ENCODE measurements at regions not wholly inside any gene's neighbourhood (a gene's known extent, or its start where the extent isn't known, plus 50 kb on each side); places are given as distances from the start of the nearest gene placed in this dataset.

GRCh38 chr9:16238623-16239138 lies 631.8 kb downstream of the BNC2 start:
- no peak overlapping the region for H3K27ac ChIP-seq (ENCODE audit: low read depth, low read length, severe bottlenecking)
- no peaks in the 10 kb centered on the region for H3K36me3 ChIP-seq (ENCODE audit: control insufficient read depth, insufficient read depth, low read length)
- WGBS, 2 experiments (ENCODE audit: insufficient coverage in 2 of 2): 90 to 100% methylated on average over 1 to 2 of the region's 5 CpGs
- H3K4me1 ChIP-seq (ENCODE audit: control insufficient read depth, insufficient read depth, low read length, poor library complexity, severe bottlenecking): no peaks in the 10 kb centered on the region
- no peak overlapping the region for H3K4me3 ChIP-seq (ENCODE audit: extremely low read depth, insufficient read depth, low read length, poor library complexity, severe bottlenecking)
- no peaks in the 10 kb centered on the region for H3K9me3 ChIP-seq (ENCODE audit: control insufficient read depth, low read length)

GRCh38 chr9:16241231-16241630 lies 629.2 kb downstream of the BNC2 start:
- 78% methylated on average over 2 of the region's 3 CpGs; no CpG with 5 or more reads in 1 of the 2 experiments for WGBS, 2 experiments (ENCODE audit: insufficient coverage in 2 of 2)
- Histone ChIP-seq H3K9me3 (ENCODE audit: control insufficient read depth, low read length) (no peaks in the 10 kb centered on the region), H3K4me1 (ENCODE audit: control insufficient read depth, insufficient read depth, low read length, poor library complexity, severe bottlenecking) (no peaks in the 10 kb centered on the region)

GRCh38 chr9:16243798-16244197 lies 626.7 kb downstream of the BNC2 start:
- H3K4me3 ChIP-seq (ENCODE audit: extremely low read depth, insufficient read depth, low read length, poor library complexity, severe bottlenecking): no peak overlapping the region
- WGBS, 2 experiments (ENCODE audit: insufficient coverage in 2 of 2): 49 to 55% methylated on average over 4 to 5 of the region's 5 CpGs
- no peaks in the 10 kb centered on the region for H3K36me3 ChIP-seq (ENCODE audit: control insufficient read depth, insufficient read depth, low read length)
- no peaks in the 10 kb centered on the region for H3K4me1 ChIP-seq (ENCODE audit: control insufficient read depth, insufficient read depth, low read length, poor library complexity, severe bottlenecking)
- no peak overlapping the region for H3K27ac ChIP-seq (ENCODE audit: low read depth, low read length, severe bottlenecking)
- H3K9me3 ChIP-seq (ENCODE audit: control insufficient read depth, low read length): no peaks in the 10 kb centered on the region

More at GRCh38 chr9:16241231-16241630, 629.2 kb downstream of the BNC2 start:
- Histone ChIP-seq H3K36me3 (ENCODE audit: control insufficient read depth, insufficient read depth, low read length) (no peaks in the 10 kb centered on the region), H3K27ac (ENCODE audit: low read depth, low read length, severe bottlenecking) (no peak overlapping the region), H3K4me3 (ENCODE audit: extremely low read depth, insufficient read depth, low read length, poor library complexity, severe bottlenecking) (no peak overlapping the region)

GRCh38 chr9:16245756-16246440 lies 624.6 kb downstream of the BNC2 start:
- 67 to 88% methylated on average over 1 of the region's 1 CpG for WGBS, 2 experiments (ENCODE audit: insufficient coverage in 2 of 2)

GRCh38 chr9:16246785-16247184 lies 623.7 kb downstream of the BNC2 start:
- Histone ChIP-seq H3K27ac (ENCODE audit: low read depth, low read length, severe bottlenecking) (no peak overlapping the region), H3K4me3 (ENCODE audit: extremely low read depth, insufficient read depth, low read length, poor library complexity, severe bottlenecking) (no peak overlapping the region), H3K4me1 (ENCODE audit: control insufficient read depth, insufficient read depth, low read length, poor library complexity, severe bottlenecking) (no peaks in the 10 kb centered on the region), H3K9me3 (ENCODE audit: control insufficient read depth, low read length) (no peaks in the 10 kb centered on the region), H3K36me3 (ENCODE audit: control insufficient read depth, insufficient read depth, low read length) (no peaks in the 10 kb centered on the region)
- 84 to 92% methylated on average over 5 of the region's 6 CpGs for WGBS, 2 experiments (ENCODE audit: insufficient coverage in 2 of 2)

More at GRCh38 chr9:16245756-16246440, 624.6 kb downstream of the BNC2 start:
- Histone ChIP-seq H3K4me3 (ENCODE audit: extremely low read depth, insufficient read depth, low read length, poor library complexity, severe bottlenecking) (no peak overlapping the region), H3K9me3 (ENCODE audit: control insufficient read depth, low read length) (no peaks in the 10 kb centered on the region), H3K27ac (ENCODE audit: low read depth, low read length, severe bottlenecking) (no peak overlapping the region), H3K36me3 (ENCODE audit: control insufficient read depth, insufficient read depth, low read length) (no peaks in the 10 kb centered on the region), H3K4me1 (ENCODE audit: control insufficient read depth, insufficient read depth, low read length, poor library complexity, severe bottlenecking) (no peaks in the 10 kb centered on the region)

- 94 to 100% methylated on average over 1 to 5 of the region's 5 CpGs for WGBS, 2 experiments (ENCODE audit: insufficient coverage in 2 of 2)
- H3K9me3 ChIP-seq (ENCODE audit: control insufficient read depth, low read length): no peaks in the 10 kb centered on the region
- no peaks in the 10 kb centered on the region for H3K4me1 ChIP-seq (ENCODE audit: control insufficient read depth, insufficient read depth, low read length, poor library complexity, severe bottlenecking)
- H3K36me3 ChIP-seq (ENCODE audit: control insufficient read depth, insufficient read depth, low read length): no peaks in the 10 kb centered on the region
- no peak overlapping the region for H3K4me3 ChIP-seq (ENCODE audit: extremely low read depth, insufficient read depth, low read length, poor library complexity, severe bottlenecking)
- H3K27ac ChIP-seq (ENCODE audit: low read depth, low read length, severe bottlenecking): no peak overlapping the region
These were observed 623.1 kb downstream of the BNC2 start for GRCh38 chr9:16247188-16247875.

GRCh38 chr9:16248822-16249221 lies 621.6 kb downstream of the BNC2 start:
- WGBS, 2 experiments (ENCODE audit: insufficient coverage in 2 of 2): 92 to 100% methylated on average over 5 of the region's 6 CpGs
- Histone ChIP-seq H3K4me1 (ENCODE audit: control insufficient read depth, insufficient read depth, low read length, poor library complexity, severe bottlenecking) (no peaks in the 10 kb centered on the region), H3K9me3 (ENCODE audit: control insufficient read depth, low read length) (no peaks in the 10 kb centered on the region), H3K36me3 (ENCODE audit: control insufficient read depth, insufficient read depth, low read length) (no peaks in the 10 kb centered on the region), H3K27ac (ENCODE audit: low read depth, low read length, severe bottlenecking) (no peak overlapping the region), H3K4me3 (ENCODE audit: extremely low read depth, insufficient read depth, low read length, poor library complexity, severe bottlenecking) (no peak overlapping the region)

GRCh38 chr9:16252616-16253015 lies 617.9 kb downstream of the BNC2 start:
- WGBS, 2 experiments (ENCODE audit: insufficient coverage in 2 of 2): 31 to 52% methylated on average over 3 of the region's 5 CpGs
- Histone ChIP-seq H3K36me3 (ENCODE audit: control insufficient read depth, insufficient read depth, low read length) (no peaks in the 10 kb centered on the region), H3K27ac (ENCODE audit: low read depth, low read length, severe bottlenecking) (peak overlapping the region; percentile 20), H3K4me1 (ENCODE audit: control insufficient read depth, insufficient read depth, low read length, poor library complexity, severe bottlenecking) (no peaks in the 10 kb centered on the region), H3K9me3 (ENCODE audit: control insufficient read depth, low read length) (no peaks in the 10 kb centered on the region), H3K4me3 (ENCODE audit: extremely low read depth, insufficient read depth, low read length, poor library complexity, severe bottlenecking) (no peak overlapping the region)

- no peaks in the 10 kb centered on the region for H3K9me3 ChIP-seq (ENCODE audit: control insufficient read depth, low read length)
- 85 to 90% methylated on average over 2 to 4 of the region's 4 CpGs for WGBS, 2 experiments (ENCODE audit: insufficient coverage in 2 of 2)
- H3K36me3 ChIP-seq (ENCODE audit: control insufficient read depth, insufficient read depth, low read length): no peaks in the 10 kb centered on the region
- no peak overlapping the region for H3K4me3 ChIP-seq (ENCODE audit: extremely low read depth, insufficient read depth, low read length, poor library complexity, severe bottlenecking)
- no peak overlapping the region for H3K27ac ChIP-seq (ENCODE audit: low read depth, low read length, severe bottlenecking)
- H3K4me1 ChIP-seq (ENCODE audit: control insufficient read depth, insufficient read depth, low read length, poor library complexity, severe bottlenecking): no peaks in the 10 kb centered on the region
These were observed 615.8 kb downstream of the BNC2 start for GRCh38 chr9:16254674-16255073.

- 68 to 83% methylated on average over 4 of the region's 4 CpGs for WGBS, 2 experiments (ENCODE audit: insufficient coverage in 2 of 2)
- Histone ChIP-seq H3K4me1 (ENCODE audit: control insufficient read depth, insufficient read depth, low read length, poor library complexity, severe bottlenecking) (no peaks in the 10 kb centered on the region), H3K4me3 (ENCODE audit: extremely low read depth, insufficient read depth, low read length, poor library complexity, severe bottlenecking) (no peak overlapping the region), H3K9me3 (ENCODE audit: control insufficient read depth, low read length) (no peaks in the 10 kb centered on the region), H3K36me3 (ENCODE audit: control insufficient read depth, insufficient read depth, low read length) (no peaks in the 10 kb centered on the region), H3K27ac (ENCODE audit: low read depth, low read length, severe bottlenecking) (no peak overlapping the region)
These were observed 615.3 kb downstream of the BNC2 start for GRCh38 chr9:16255217-16255616.

GRCh38 chr9:16257604-16258003 lies 612.9 kb downstream of the BNC2 start:
- H3K27ac ChIP-seq (ENCODE audit: low read depth, low read length, severe bottlenecking): no peak overlapping the region
- H3K9me3 ChIP-seq (ENCODE audit: control insufficient read depth, low read length): no peaks in the 10 kb centered on the region
- whole genome bisulfite sequencing, 2 experiments (ENCODE audit: insufficient coverage in 2 of 2): 80 to 86% methylated on average over 1 of the region's 2 CpGs
- H3K4me3 ChIP-seq (ENCODE audit: extremely low read depth, insufficient read depth, low read length, poor library complexity, severe bottlenecking): no peak overlapping the region
- peaks cover 7% of the 10 kb centered on the region for H3K4me1 ChIP-seq (ENCODE audit: control insufficient read depth, insufficient read depth, low read length, poor library complexity, severe bottlenecking)
- no peaks in the 10 kb centered on the region for H3K36me3 ChIP-seq (ENCODE audit: control insufficient read depth, insufficient read depth, low read length)
